ENCODE measurements at regions not wholly inside any gene's neighbourhood (a gene's known extent, or its start where the extent isn't known, plus 50 kb on each side); places are given as distances from the start of the nearest gene placed in this dataset.

DNA sequence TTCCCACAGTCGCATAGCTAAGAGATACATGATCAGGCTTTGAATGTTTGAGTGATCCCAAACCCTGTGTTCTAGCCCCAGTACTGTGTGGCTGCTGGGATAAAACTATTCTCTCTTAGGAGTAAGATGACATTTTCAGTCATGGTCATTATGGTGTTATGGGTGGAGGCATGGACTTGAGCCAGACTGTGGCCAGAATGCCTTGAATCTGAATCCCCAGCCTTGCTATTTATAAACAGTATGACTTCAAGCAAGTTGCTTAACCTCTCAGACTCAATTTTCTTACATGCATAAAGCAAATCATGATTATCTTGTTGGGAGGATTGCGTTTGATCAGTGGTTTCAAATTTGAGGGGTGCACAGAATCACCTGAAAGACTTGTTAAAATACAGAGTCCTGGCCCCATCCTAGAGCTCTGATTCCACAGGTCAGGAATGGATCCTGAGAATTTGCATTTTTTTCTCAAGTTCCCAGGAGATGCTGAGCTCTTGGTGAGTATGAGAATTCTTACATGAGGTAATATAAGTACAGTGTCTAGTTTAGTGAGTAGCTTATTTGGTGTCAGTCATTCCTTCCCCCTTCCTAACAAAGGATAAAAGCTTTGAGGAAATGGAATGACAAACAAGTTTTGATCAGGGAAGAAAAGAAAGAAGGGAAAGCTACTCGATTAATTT lies 571.7 kb downstream of the METTL15 start:
- ATAC-seq (ENCODE audit: insufficient read depth, low FRiP score) (no peak), DNase-seq (no peak)
- H3K27ac ChIP-seq (ENCODE audit: low read depth in 1 of 2, low read length in 1 of 2) = no peak overlapping the region
- H3K9me3 ChIP-seq (ENCODE audit: control insufficient read depth in 4 of 4, insufficient read depth in 3 of 4, low read length in 3 of 4) = no peaks in the 10 kb centered on the region
- H3K4me3 ChIP-seq = no peak overlapping the region
- 85 to 87% methylated on average over 3 of the region's 3 CpGs for WGBS, 2 donors
- H3K4me1 ChIP-seq (ENCODE audit: control insufficient read depth in 5 of 5, insufficient read depth in 5 of 5, low read length in 5 of 5) = peaks cover 0 to 7% (median 5%) of the 10 kb centered on the region in 5 donors
- H3K36me3 ChIP-seq (ENCODE audit: control insufficient read depth in 4 of 4, insufficient read depth in 4 of 4, low read length in 4 of 4) = no peaks in the 10 kb centered on the region
- H3K27me3 ChIP-seq (ENCODE audit: control insufficient read depth in 3 of 3, insufficient read depth in 3 of 3, low read length in 2 of 3) = peaks cover 0 to 5% (median 0%) of the 10 kb centered on the region in 3 donors
- H3K9ac ChIP-seq (ENCODE audit: insufficient read depth in 1 of 2, low read length in 2 of 2) = no peak overlapping the region
- TF ChIP-seq, protein P1, sequence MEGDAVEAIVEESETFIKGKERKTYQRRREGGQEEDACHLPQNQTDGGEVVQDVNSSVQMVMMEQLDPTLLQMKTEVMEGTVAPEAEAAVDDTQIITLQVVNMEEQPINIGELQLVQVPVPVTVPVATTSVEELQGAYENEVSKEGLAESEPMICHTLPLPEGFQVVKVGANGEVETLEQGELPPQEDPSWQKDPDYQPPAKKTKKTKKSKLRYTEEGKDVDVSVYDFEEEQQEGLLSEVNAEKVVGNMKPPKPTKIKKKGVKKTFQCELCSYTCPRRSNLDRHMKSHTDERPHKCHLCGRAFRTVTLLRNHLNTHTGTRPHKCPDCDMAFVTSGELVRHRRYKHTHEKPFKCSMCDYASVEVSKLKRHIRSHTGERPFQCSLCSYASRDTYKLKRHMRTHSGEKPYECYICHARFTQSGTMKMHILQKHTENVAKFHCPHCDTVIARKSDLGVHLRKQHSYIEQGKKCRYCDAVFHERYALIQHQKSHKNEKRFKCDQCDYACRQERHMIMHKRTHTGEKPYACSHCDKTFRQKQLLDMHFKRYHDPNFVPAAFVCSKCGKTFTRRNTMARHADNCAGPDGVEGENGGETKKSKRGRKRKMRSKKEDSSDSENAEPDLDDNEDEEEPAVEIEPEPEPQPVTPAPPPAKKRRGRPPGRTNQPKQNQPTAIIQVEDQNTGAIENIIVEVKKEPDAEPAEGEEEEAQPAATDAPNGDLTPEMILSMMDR (IDR thresholded peaks at IDR 0.05; ENCODE audit: control extremely low read depth, extremely low read depth) = no peak

DNA sequence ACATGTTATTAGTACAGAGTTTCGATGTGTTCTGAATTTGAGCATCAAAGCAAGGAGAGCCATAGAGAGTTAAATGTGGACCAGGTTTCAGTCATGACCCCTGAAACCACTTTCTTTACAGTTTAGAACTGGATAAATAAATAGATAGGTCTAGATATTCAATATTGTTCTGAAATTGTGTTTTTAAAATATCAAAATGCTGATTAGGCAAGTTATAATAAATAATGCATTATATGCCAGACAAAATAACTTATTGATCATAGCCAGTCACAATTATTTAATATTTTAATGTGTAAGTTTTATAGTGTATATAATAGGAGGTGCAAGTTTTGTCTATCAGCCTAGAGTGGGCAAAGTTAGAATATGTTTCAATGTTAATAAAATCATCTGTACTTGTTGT lies 569.5 kb downstream of the METTL15 start:
- 85 to 97% methylated on average over 1 of the region's 1 CpG for WGBS, 2 donors
- peaks cover 0 to 5% (median 0%) of the 10 kb centered on the region in 3 donors for H3K27me3 ChIP-seq (ENCODE audit: control insufficient read depth in 3 of 3, insufficient read depth in 3 of 3, low read length in 2 of 3)
- H3K9me3 ChIP-seq (ENCODE audit: control insufficient read depth in 4 of 4, insufficient read depth in 3 of 4, low read length in 3 of 4) = no peaks in the 10 kb centered on the region
- H3K36me3 ChIP-seq (ENCODE audit: control insufficient read depth in 4 of 4, insufficient read depth in 4 of 4, low read length in 4 of 4) = no peaks in the 10 kb centered on the region
- peaks cover 0 to 1% (median 0%) of the 10 kb centered on the region in 5 donors for H3K4me1 ChIP-seq (ENCODE audit: control insufficient read depth in 5 of 5, insufficient read depth in 5 of 5, low read length in 5 of 5)
- no peak for ATAC-seq (ENCODE audit: insufficient read depth, low FRiP score)
- no peak overlapping the region for H3K9ac ChIP-seq (ENCODE audit: insufficient read depth in 1 of 2, low read length in 2 of 2)
- DNase-seq = no peak
- TF ChIP-seq, protein P1 (IDR thresholded peaks at IDR 0.05; ENCODE audit: control extremely low read depth, extremely low read depth) = no peak
- no peak overlapping the region for H3K27ac ChIP-seq (ENCODE audit: low read depth in 1 of 2, low read length in 1 of 2)
- H3K4me3 ChIP-seq = no peak overlapping the region

DNA sequence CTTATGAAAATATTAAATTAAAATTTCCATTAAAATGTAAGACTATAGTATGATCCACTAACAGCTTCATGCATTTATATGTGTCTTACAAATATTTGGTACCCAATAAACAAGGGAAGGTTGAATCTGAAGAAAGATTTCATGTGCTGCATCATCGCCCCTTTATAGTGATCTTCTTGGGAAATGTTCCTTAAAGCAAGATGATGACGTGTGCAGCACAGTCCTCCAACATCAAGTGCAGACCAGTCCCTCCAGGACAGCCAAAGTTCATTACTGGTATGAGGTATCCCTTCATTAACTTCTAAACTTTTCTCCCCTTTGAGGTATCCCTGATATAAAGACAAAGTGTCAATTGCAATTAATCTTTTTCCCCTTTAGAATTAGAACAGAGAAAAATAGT lies 567.0 kb downstream of the METTL15 start:
- DNase-seq = no peak
- Histone ChIP-seq H3K4me3 (no peak overlapping the region), H3K4me1 (ENCODE audit: control insufficient read depth in 5 of 5, insufficient read depth in 5 of 5, low read length in 5 of 5) (peaks cover 0 to 1% (median 0%) of the 10 kb centered on the region in 5 donors), H3K27ac (ENCODE audit: low read depth in 1 of 2, low read length in 1 of 2) (no peak overlapping the region), H3K9ac (ENCODE audit: insufficient read depth in 1 of 2, low read length in 2 of 2) (no peak overlapping the region), H3K27me3 (ENCODE audit: control insufficient read depth in 3 of 3, insufficient read depth in 3 of 3, low read length in 2 of 3) (no peaks in the 10 kb centered on the region), H3K36me3 (ENCODE audit: control insufficient read depth in 4 of 4, insufficient read depth in 4 of 4, low read length in 4 of 4) (no peaks in the 10 kb centered on the region), H3K9me3 (ENCODE audit: control insufficient read depth in 4 of 4, insufficient read depth in 3 of 4, low read length in 3 of 4) (no peaks in the 10 kb centered on the region)
- TF ChIP-seq, protein P1 (IDR thresholded peaks at IDR 0.05; ENCODE audit: control extremely low read depth, extremely low read depth) = no peak
- no peak for ATAC-seq (ENCODE audit: insufficient read depth, low FRiP score)
- WGBS, 2 donors = 85 to 94% methylated on average over 2 of the region's 2 CpGs

Data from lung (tissue), 11 donors.